Effector memory CD8-positive, alpha-beta T cell (primary cell): ENCODE measurements at regions not wholly inside any gene's neighbourhood (a gene's known extent, or its start where the extent isn't known, plus 50 kb on each side); places are given as distances from the start of the nearest gene placed in this dataset.
"Not testable (repeated sequence)": the region's sequence is repeated elsewhere in the genome, so short reads cannot be mapped to it uniquely, and the experiment has no call there.

Experiments used
- ATAC-seq: fragments of 150-1000 bp; cut with Tn5 transposase; replicated peaks from 2 replicates; pipeline ENCODE4 v1.10.0; 2021; ENCODE audit warnings: mild to moderate bottlenecking, moderate library complexity
- DNase-seq, 3 experiments: peaks; one replicate each; pipeline ENCODE4 v3.0.0; 2021
- H3K27ac Mint-ChIP-seq, 2 donors: one replicate each; pipeline ENCODE4 v1.8.0; 2022; ENCODE audit warnings: mild to moderate bottlenecking in 2 of 2, mixed read lengths in 2 of 2, moderate library complexity in 2 of 2
- H3K27me3 Mint-ChIP-seq, 2 donors: one replicate each; pipeline ENCODE4 v1.8.0; 2022; ENCODE audit warnings: mixed read lengths in 2 of 2
- H3K36me3 Mint-ChIP-seq: one replicate; pipeline ENCODE4 v1.8.0; 2022; ENCODE audit warnings: mild to moderate bottlenecking, moderate library complexity, mixed read lengths; ENCODE audit not compliant: insufficient read depth
- H3K4me1 Mint-ChIP-seq, 2 donors: one replicate each; pipeline ENCODE4 v1.8.0; 2022; ENCODE audit warnings: low read depth in 2 of 2, mixed read lengths in 2 of 2
- H3K4me3 Mint-ChIP-seq, 2 donors: one replicate each; pipeline ENCODE4 v1.8.0; 2022; ENCODE audit warnings: mild to moderate bottlenecking in 2 of 2, mixed read lengths in 2 of 2, moderate library complexity in 2 of 2
- H3K9me3 Mint-ChIP-seq, 2 donors: one replicate each; pipeline ENCODE4 v1.8.0; 2022; ENCODE audit warnings: mixed read lengths in 2 of 2

DNA sequence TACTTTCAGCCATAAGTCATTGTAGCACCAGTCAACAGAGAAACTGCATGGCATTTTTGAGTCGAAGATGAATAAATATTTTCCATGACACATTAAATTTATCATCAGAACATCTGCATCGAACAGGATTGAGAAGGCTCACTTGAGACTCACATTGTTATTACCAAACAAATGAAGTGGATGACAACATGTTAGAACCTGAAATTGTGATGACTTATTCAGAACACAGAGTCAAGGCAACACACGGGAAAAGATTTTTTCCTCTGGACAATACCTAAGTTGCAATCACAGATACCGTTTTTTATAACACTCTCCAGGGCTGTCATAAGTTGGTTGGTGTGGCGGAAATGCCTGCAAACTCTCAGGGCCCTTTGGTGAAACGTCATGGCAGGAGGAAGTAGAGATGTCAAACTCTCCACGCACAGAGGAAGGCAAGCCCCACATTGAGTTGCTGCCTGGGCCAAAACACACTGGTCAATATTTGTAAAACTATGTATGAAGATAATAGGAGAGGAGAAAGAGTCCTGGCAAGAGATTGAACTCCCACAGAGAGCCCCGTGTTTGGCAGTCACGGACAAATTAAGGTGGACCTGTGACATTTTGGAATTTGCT lies 123.8 kb downstream of the PWWP3B start:
- not testable (repeated sequence) for H3K36me3 Mint-ChIP-seq, DNase-seq, H3K4me3 Mint-ChIP-seq, H3K27ac Mint-ChIP-seq, H3K4me1 Mint-ChIP-seq, H3K9me3 Mint-ChIP-seq, H3K27me3 Mint-ChIP-seq, ATAC-seq

GRCh38 chrX:106300239-106300638 lies 132.1 kb downstream of the PWWP3B start:
- Mint-ChIP-seq H3K9me3 (no peaks in the 10 kb centered on the region), H3K27me3 (no peaks in the 10 kb centered on the region), H3K4me1 (no peaks in the 10 kb centered on the region), H3K27ac (no peak overlapping the region), H3K4me3 (no peak overlapping the region), H3K36me3 (no peaks in the 10 kb centered on the region)
- DNase-seq: no peak
- no peak for ATAC-seq

DNA sequence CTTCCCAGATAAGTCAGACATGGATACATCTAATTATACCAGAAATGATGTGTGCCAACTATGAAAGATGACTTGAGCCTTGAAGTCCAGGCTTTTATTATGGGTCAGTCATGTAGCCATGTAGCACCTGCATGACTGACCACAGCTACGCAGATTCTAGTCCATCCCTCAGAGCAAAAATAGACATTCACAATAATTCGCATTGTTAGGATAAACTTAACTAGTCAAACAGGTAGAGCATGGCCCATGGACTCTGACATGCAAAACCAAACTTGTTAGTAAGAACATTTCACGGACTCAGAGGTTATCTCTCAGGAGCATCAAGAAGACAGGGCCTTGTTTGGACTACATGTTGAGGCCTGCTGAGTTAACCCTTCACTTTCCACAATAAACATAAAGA lies 132.6 kb downstream of the PWWP3B start:
- Mint-ChIP-seq H3K36me3 (no peaks in the 10 kb centered on the region), H3K27ac (no peak overlapping the region), H3K4me3 (no peak overlapping the region), H3K27me3 (no peaks in the 10 kb centered on the region), H3K9me3 (no peaks in the 10 kb centered on the region), H3K4me1 (no peaks in the 10 kb centered on the region)
- ATAC-seq (no peak), DNase-seq (no peak)

- DNase-seq: no peak
- no peaks in the 10 kb centered on the region for H3K4me1 Mint-ChIP-seq
- no peak for ATAC-seq
- no peaks in the 10 kb centered on the region for H3K27me3 Mint-ChIP-seq
- no peaks in the 10 kb centered on the region for H3K36me3 Mint-ChIP-seq
- no peak overlapping the region for H3K4me3 Mint-ChIP-seq
- H3K9me3 Mint-ChIP-seq: no peaks in the 10 kb centered on the region
- H3K27ac Mint-ChIP-seq: no peak overlapping the region
Measured at GRCh38 chrX:106302304-106302703, 134.2 kb downstream of the PWWP3B start.

DNA sequence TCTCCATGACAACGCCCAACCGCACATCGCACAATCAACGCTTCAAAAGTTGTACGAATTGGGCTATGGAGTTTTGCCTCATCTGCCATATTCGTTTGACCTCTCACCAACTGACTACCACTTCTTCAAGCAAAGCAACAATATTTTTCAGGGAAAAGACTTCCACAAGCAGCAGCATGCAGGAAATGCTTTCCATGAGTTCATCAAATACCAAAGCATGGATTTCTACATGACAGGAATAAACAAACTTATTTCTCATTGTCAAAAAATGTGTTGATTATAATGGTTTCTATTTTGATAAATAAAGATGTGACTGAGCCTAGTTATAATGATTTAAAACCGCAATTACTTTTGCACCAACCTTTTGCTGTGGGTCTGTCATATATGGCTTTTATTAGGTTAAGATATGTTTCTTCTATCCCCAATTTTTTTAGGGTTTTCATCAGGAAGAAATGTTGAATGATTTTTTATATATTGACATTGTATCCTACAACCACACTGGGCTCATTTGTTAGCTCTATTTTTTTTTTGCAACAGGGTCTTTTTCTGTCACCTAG lies 138.4 kb downstream of the PWWP3B start:
- Mint-ChIP-seq H3K4me3 (no peak overlapping the region), H3K27me3 (no peaks in the 10 kb centered on the region), H3K4me1 (no peaks in the 10 kb centered on the region), H3K9me3 (no peaks in the 10 kb centered on the region), H3K27ac (no peak overlapping the region), H3K36me3 (no peaks in the 10 kb centered on the region)
- ATAC-seq: no peak
- no peak for DNase-seq

- H3K27ac Mint-ChIP-seq: no peak overlapping the region
- H3K9me3 Mint-ChIP-seq: no peaks in the 10 kb centered on the region
- DNase-seq (no peak), ATAC-seq (no peak)
- no peaks in the 10 kb centered on the region for H3K27me3 Mint-ChIP-seq
- no peaks in the 10 kb centered on the region for H3K4me1 Mint-ChIP-seq
- H3K4me3 Mint-ChIP-seq: no peak overlapping the region
- H3K36me3 Mint-ChIP-seq: no peaks in the 10 kb centered on the region
Measured at GRCh38 chrX:106323357-106323756, 155.3 kb downstream of the PWWP3B start.

DNA sequence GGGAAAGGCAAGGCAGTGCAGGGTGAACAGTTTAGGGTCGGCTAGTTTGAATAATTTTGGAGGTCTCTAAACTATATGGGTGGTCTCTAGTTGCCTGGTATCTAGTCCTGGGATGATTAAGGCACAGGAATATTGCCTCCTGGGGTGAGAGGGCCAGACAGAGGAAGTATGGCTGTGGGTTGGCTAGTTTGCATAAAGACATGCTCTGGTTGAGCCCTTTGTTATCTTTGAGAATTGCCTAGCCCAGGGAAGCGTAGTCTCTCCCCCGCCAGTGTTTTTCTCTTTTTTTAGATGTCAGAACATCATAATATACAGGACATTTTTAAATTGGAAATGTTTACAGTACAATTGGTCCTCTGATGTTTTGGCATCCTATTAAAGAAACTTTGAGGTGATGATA lies 163.5 kb downstream of the PWWP3B start:
- Mint-ChIP-seq H3K36me3 (no peaks in the 10 kb centered on the region), H3K27ac (no peak overlapping the region), H3K4me1 (no peaks in the 10 kb centered on the region), H3K9me3 (no peaks in the 10 kb centered on the region), H3K27me3 (no peaks in the 10 kb centered on the region), H3K4me3 (no peak overlapping the region)
- DNase-seq: no peak
- no peak for ATAC-seq

- DNase-seq (no peak), ATAC-seq (no peak)
- no peaks in the 10 kb centered on the region for H3K27me3 Mint-ChIP-seq
- H3K27ac Mint-ChIP-seq: no peak overlapping the region
- H3K4me3 Mint-ChIP-seq: no peak overlapping the region
- no peaks in the 10 kb centered on the region for H3K9me3 Mint-ChIP-seq
- H3K36me3 Mint-ChIP-seq: no peaks in the 10 kb centered on the region
- H3K4me1 Mint-ChIP-seq: no peaks in the 10 kb centered on the region
Measured at GRCh38 chrX:106341823-106342222, 173.7 kb downstream of the PWWP3B start.

DNA sequence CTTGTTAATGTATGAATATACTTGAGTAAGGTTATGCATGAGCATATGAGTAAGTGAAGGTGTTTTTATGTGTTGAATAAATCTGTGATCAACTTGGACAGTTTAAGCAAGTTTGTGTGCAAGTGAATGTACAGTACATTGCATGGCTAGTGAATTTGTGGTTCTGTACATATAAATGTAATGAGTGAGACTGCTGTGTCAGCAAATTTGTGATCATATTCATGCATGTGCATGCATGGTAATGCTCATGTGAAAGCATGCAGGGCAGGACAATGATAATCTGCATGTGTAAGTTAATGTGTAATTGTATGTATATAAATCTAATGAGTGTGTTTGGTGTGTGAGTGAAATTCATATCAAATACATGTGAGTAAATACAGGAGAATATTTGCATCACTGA lies 188.5 kb downstream of the PWWP3B start:
- H3K27ac Mint-ChIP-seq: no peak overlapping the region
- ATAC-seq: no peak

DNA sequence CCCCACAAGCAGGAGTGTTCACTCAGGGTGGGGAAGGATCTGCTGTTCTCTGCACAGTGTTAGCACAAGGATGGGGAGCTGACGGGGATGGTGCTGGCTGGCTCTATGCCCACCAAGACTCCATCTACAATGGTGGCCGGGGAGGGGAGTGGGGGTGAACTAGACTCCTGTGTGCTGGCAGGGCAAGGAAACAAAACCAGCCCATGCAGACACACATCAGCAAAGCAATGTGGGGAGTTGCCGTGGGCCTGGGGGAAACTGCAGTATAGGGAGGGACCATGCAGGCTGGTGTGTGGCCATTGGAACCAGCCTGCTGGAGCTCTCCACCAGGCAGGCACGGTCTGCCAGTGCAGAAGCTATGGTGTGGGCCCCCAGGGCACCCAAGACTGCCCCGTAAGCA lies 195.1 kb downstream of the PWWP3B start:
- Mint-ChIP-seq H3K9me3 (no peaks in the 10 kb centered on the region), H3K27ac (no peak overlapping the region), H3K4me1 (no peaks in the 10 kb centered on the region), H3K4me3 (no peak overlapping the region), H3K27me3 (peaks cover 0 to 8% of the 10 kb centered on the region in 2 donors), H3K36me3 (no peaks in the 10 kb centered on the region)
- DNase-seq: no peak
- no peak for ATAC-seq

More for the DNA sequence above, 188.5 kb downstream of the PWWP3B start:
- Mint-ChIP-seq H3K9me3 (no peaks in the 10 kb centered on the region), H3K27me3 (peaks cover 0 to 8% of the 10 kb centered on the region in 2 donors), H3K4me3 (no peak overlapping the region), H3K36me3 (no peaks in the 10 kb centered on the region), H3K4me1 (no peaks in the 10 kb centered on the region)
- DNase-seq: no peak

- H3K27me3 Mint-ChIP-seq: no peaks in the 10 kb centered on the region
- DNase-seq (no peak), ATAC-seq (peak; percentile 32)
- H3K4me1 Mint-ChIP-seq: no peaks in the 10 kb centered on the region
- peak overlapping the region; percentile 44 to 70 for H3K4me3 Mint-ChIP-seq
- no peaks in the 10 kb centered on the region for H3K9me3 Mint-ChIP-seq
- H3K36me3 Mint-ChIP-seq: no peaks in the 10 kb centered on the region
- H3K27ac Mint-ChIP-seq: peak overlapping the region in 1 of 2 donors; percentile 85
Measured at GRCh38 chrX:106378616-106379015, 210.5 kb downstream of the PWWP3B start.

- H3K4me1 Mint-ChIP-seq: no peaks in the 10 kb centered on the region
- no peaks in the 10 kb centered on the region for H3K27me3 Mint-ChIP-seq
- no peak overlapping the region for H3K4me3 Mint-ChIP-seq
- no peak for DNase-seq
- no peaks in the 10 kb centered on the region for H3K9me3 Mint-ChIP-seq
- no peak overlapping the region for H3K27ac Mint-ChIP-seq
- no peak for ATAC-seq
- H3K36me3 Mint-ChIP-seq: no peaks in the 10 kb centered on the region
Measured at GRCh38 chrX:106391284-106391911, 220.4 kb upstream of the RADX start.

- Mint-ChIP-seq H3K36me3 (no peaks in the 10 kb centered on the region), H3K4me1 (no peaks in the 10 kb centered on the region), H3K27me3 (no peaks in the 10 kb centered on the region), H3K27ac (no peak overlapping the region), H3K4me3 (no peak overlapping the region), H3K9me3 (no peaks in the 10 kb centered on the region)
- no peak for ATAC-seq
- DNase-seq: no peak
Measured at GRCh38 chrX:106392346-106392745, 219.4 kb upstream of the RADX start.

- H3K36me3 Mint-ChIP-seq: no peaks in the 10 kb centered on the region
- no peaks in the 10 kb centered on the region for H3K4me1 Mint-ChIP-seq
- no peaks in the 10 kb centered on the region for H3K9me3 Mint-ChIP-seq
- ATAC-seq (no peak), DNase-seq (no peak)
- peaks cover 0 to 6% of the 10 kb centered on the region in 2 donors for H3K27me3 Mint-ChIP-seq
- no peak overlapping the region for H3K27ac Mint-ChIP-seq
- H3K4me3 Mint-ChIP-seq: no peak overlapping the region
Measured at GRCh38 chrX:106397788-106398538, 213.8 kb upstream of the RADX start.
